ENCODE measurements at regions not wholly inside any gene's neighbourhood (a gene's known extent, or its start where the extent isn't known, plus 50 kb on each side); places are given as distances from the start of the nearest gene placed in this dataset.

- TF ChIP-seq, protein P1, sequence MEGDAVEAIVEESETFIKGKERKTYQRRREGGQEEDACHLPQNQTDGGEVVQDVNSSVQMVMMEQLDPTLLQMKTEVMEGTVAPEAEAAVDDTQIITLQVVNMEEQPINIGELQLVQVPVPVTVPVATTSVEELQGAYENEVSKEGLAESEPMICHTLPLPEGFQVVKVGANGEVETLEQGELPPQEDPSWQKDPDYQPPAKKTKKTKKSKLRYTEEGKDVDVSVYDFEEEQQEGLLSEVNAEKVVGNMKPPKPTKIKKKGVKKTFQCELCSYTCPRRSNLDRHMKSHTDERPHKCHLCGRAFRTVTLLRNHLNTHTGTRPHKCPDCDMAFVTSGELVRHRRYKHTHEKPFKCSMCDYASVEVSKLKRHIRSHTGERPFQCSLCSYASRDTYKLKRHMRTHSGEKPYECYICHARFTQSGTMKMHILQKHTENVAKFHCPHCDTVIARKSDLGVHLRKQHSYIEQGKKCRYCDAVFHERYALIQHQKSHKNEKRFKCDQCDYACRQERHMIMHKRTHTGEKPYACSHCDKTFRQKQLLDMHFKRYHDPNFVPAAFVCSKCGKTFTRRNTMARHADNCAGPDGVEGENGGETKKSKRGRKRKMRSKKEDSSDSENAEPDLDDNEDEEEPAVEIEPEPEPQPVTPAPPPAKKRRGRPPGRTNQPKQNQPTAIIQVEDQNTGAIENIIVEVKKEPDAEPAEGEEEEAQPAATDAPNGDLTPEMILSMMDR (IDR thresholded peaks at IDR 0.05; ENCODE audit: unreplicated experiment): no peak
- no peak overlapping the region for H3K4me3 Mint-ChIP-seq (ENCODE audit: low read depth, unreplicated experiment)
- no peaks in the 10 kb centered on the region for H3K27me3 Mint-ChIP-seq (ENCODE audit: unreplicated experiment)
- peaks cover 11% of the 10 kb centered on the region for H3K4me1 Mint-ChIP-seq (ENCODE audit: low read depth, unreplicated experiment)
- no peaks in the 10 kb centered on the region for H3K36me3 Mint-ChIP-seq (ENCODE audit: insufficient read depth, unreplicated experiment)
- CTCF ChIA-PET: interaction anchor here (0.6 to 1.5 kb wide), 9 partner anchors 15 to 739 kb away, joined by 3 to 9 read pairs (median 6); partner anchors contain the start of gene UBE2T
- BruUV-seq (replicated peaks): no TSS peak
- DNase-seq: peak; percentile 43
- no peaks in the 10 kb centered on the region for H3K9me3 Mint-ChIP-seq (ENCODE audit: low read depth, unreplicated experiment)
- intact Hi-C loops (cut with micrococcal nuclease; ENCODE audit: unreplicated experiment): no loop called here
- H3K27ac Mint-ChIP-seq (ENCODE audit: unreplicated experiment): no peak overlapping the region
These were observed 63.7 kb downstream of the NAV1 start for GRCh38 chr1:201602413-201603265.

GRCh38 chr1:201603613-201604232 is 64.8 kb downstream of the NAV1 start:
- H3K4me3 Mint-ChIP-seq (ENCODE audit: low read depth, unreplicated experiment): no peak overlapping the region
- H3K27me3 Mint-ChIP-seq (ENCODE audit: unreplicated experiment): peaks cover under 1% of the 10 kb centered on the region
- no TSS peak for BruUV-seq (replicated peaks)
- DNase-seq: no peak
- H3K9me3 Mint-ChIP-seq (ENCODE audit: low read depth, unreplicated experiment): no peaks in the 10 kb centered on the region
- H3K4me1 Mint-ChIP-seq (ENCODE audit: low read depth, unreplicated experiment): no peaks in the 10 kb centered on the region
- CTCF ChIA-PET: no interaction called here
- H3K27ac Mint-ChIP-seq (ENCODE audit: unreplicated experiment): no peak overlapping the region
- intact Hi-C loops (cut with micrococcal nuclease; ENCODE audit: unreplicated experiment): no loop called here
- H3K36me3 Mint-ChIP-seq (ENCODE audit: insufficient read depth, unreplicated experiment): peaks cover 3% of the 10 kb centered on the region
- TF ChIP-seq, protein P1 (IDR thresholded peaks at IDR 0.05; ENCODE audit: unreplicated experiment): no peak

- TF ChIP-seq, protein P1 (IDR thresholded peaks at IDR 0.05; ENCODE audit: unreplicated experiment): no peak
- no TSS peak for BruUV-seq (replicated peaks)
- CTCF ChIA-PET: no interaction called here
- Mint-ChIP-seq H3K4me1 (ENCODE audit: low read depth, unreplicated experiment) (no peaks in the 10 kb centered on the region), H3K27ac (ENCODE audit: unreplicated experiment) (no peak overlapping the region), H3K9me3 (ENCODE audit: low read depth, unreplicated experiment) (no peaks in the 10 kb centered on the region), H3K4me3 (ENCODE audit: low read depth, unreplicated experiment) (no peak overlapping the region), H3K27me3 (ENCODE audit: unreplicated experiment) (peaks cover 18% of the 10 kb centered on the region), H3K36me3 (ENCODE audit: insufficient read depth, unreplicated experiment) (peaks cover 5% of the 10 kb centered on the region)
- DNase-seq: no peak
- intact Hi-C loops (cut with micrococcal nuclease; ENCODE audit: unreplicated experiment): no loop called here
These were observed 66.6 kb downstream of the NAV1 start for GRCh38 chr1:201605385-201606010.

DNA sequence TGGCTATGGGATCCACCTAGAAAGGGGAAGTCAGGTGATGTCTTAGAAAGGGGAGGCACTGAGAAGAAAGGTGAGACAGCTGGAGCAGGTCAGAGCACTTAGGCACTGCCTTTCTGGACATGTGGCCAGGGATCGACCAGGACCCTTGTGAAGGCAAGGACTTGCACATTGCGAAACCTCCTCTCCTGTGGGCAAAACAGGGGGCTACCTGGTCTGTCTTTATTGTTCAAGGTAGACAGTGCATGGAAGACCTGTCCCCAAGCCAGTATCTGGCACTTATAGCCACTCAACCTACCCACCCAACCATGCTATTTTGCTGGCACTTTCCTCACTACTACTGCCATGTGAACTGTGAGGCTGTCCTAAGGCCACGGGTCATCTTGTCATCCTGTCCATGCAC is 67.2 kb downstream of the NAV1 start:
- intact Hi-C loops (cut with micrococcal nuclease; ENCODE audit: unreplicated experiment): no loop called here
- CTCF ChIA-PET: no interaction called here
- Mint-ChIP-seq H3K27ac (ENCODE audit: unreplicated experiment) (no peak overlapping the region), H3K4me1 (ENCODE audit: low read depth, unreplicated experiment) (no peaks in the 10 kb centered on the region), H3K27me3 (ENCODE audit: unreplicated experiment) (peaks cover 24% of the 10 kb centered on the region), H3K9me3 (ENCODE audit: low read depth, unreplicated experiment) (no peaks in the 10 kb centered on the region), H3K4me3 (ENCODE audit: low read depth, unreplicated experiment) (no peak overlapping the region), H3K36me3 (ENCODE audit: insufficient read depth, unreplicated experiment) (peaks cover 5% of the 10 kb centered on the region)
- TF ChIP-seq, protein P1 (IDR thresholded peaks at IDR 0.05; ENCODE audit: unreplicated experiment): no peak
- no peak for DNase-seq
- no TSS peak for BruUV-seq (replicated peaks)
